Stimulated activated CD4-positive, alpha-beta T cell treated with anti-CD3 and anti-CD28 coated beads, TNF-alpha, amount 100 ng/mL, for 1 hour (primary cell): ENCODE measurements at regions not wholly inside any gene's neighbourhood (a gene's known extent, or its start where the extent isn't known, plus 50 kb on each side); places are given as distances from the start of the nearest gene placed in this dataset.
"Not testable (repeated sequence)": the region's sequence is repeated elsewhere in the genome, so short reads cannot be mapped to it uniquely, and the experiment has no call there.

Source experiments
- DNase-seq, 3 donors: peaks; one replicate each; pipeline ENCODE4 v3.0.0-alpha.2; 2020; ENCODE audit warnings: low read depth in 3 of 3, low spot score in 1 of 3

DNA sequence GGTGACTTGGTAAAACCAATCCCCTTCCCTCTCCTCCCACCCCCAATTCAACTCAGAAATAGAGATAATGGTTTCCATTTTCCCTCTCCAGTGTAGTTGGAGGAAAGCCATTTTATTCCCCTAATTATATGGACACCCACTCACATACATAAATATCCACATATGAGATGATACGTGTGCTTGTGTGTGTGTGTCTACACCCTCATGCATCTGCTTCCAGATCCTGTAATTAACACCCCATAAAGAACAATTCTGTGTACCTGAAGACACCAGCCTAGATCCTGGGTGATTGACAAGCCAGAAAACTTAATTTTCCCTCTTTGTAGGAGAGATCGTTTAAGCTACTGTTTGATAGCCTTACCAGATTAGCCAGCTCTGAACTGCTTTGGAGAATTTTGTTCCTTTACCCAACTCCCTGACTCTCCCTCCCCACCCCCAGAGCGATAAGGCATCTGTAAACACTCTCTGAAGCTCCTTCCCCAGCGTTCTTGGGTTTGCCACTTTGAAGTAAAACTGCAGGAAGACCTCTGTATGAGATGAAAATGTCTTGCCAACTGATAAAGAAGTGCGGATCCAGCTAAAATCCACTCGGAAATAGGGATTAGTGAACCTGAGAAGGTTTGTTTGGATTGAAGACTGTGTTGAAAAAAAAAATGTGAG lies 175.7 kb downstream of the RGS9 start:
- no peak for DNase-seq

DNA sequence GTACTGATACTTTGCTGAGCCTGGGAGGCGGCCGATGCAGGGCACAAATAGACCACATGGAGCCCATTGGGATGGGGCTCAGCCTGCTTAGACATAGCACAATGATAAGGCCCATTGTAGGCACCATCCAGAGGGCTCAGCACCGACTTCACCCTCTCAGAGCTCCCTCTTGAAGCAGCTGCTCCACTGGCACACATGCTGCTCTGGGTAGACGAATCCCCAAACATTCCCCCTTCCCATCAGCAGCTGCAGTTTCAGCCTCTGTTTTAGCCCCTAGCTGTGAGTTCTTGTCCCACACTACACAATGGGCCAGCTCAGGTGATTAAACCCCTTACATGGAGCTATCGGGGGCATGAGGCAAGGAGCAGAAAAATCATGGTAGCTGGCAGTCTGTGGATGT lies 174.1 kb downstream of the RGS9 start:
- DNase-seq: no peak

DNA sequence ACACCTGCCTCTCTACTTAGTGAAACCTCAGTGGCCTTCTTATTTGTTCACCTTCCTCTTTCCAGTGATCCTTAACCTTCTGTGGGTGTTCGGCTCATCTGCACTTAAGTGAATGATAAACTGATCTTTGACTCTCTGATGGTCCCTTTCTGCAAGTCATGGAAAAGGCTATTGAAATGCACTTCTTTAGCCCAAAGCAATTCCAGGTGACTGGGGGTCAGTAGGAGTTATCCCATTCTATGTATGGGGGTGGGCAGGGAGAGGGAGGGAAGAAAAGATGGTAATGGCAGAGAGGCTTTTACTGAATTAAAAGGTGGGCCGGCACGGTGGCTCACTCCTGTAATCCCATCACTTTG lies 170.8 kb downstream of the RGS9 start:
- no peak for DNase-seq

DNA sequence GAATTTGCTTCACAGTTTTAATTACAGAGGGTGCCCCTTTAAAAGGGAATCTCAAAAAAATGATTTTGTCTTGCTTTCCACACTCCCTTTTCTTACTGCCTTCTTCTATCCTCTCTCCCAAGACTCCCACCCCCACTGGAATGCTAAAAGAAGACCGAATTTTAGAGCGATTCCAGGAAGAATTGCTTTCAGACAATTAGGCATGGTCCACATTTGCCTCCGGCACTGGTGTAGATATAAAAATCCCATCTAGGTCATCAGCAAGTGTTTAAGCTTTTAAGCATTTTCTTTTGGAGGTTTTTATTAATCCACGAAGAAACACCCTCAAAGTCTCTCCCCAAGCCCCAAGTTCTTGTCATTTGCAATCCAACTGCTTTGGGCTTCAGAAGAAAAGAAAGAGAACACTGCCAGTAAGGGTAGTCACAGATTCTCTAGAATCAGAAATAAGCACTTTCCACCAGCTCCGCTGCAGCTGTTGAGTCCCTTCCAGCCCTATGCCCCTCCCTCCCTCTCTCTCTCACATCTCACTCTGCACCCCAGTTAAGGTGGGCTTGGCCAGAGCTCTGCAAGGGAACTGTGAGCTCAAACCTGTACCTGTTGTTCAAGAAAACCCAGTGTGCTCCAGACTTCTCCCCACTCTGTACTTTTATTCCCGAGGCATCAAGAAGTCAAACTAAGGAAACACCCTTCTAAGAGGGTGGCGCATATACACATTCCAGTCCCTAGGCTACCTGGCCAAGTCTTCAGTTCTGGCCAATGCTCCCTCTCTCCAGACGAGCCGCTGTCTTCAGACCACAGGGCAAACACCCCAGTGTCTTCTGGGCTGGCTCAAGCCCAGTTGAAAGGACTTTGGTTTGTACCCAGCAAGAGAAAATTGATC lies 170.2 kb downstream of the RGS9 start:
- DNase-seq: no peak

DNA sequence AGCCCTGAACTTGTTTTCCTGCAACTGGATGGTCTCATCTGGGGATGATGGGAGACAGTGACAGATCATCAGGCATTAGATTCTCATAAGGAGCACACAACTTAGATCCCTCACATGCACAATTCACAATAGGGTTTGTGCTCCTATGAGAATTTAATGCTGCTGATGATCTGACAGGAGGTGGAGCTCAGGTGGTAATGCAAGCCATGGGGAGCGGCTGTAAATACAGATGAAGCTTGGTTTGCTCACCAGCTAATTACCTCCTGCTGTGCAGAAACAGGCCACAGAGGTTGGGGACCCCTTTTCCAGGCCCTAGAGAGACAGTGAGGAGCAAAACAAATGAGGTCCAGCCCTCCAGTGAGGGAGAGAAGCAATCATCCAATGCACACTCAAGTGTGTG lies 168.6 kb downstream of the RGS9 start:
- DNase-seq: no peak

DNA sequence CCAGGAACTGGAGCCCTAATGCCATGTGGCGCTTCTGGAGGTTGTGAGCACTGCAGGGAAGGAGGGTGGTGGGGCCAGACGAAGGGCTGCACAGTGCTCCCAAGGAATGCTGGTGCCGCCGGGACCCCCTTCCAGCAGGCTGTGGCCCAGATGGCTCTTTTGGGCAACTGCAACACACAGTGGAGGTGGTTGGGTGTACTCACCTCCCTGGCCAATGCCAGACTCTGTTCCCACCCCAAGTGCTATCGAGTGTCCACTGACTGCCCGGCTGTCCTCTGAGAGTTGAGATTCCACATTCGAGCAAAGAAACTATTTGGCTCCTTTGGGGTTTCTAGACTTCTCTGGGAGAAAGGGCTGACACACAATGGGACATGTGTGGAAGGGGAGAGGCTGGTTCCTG lies 167.9 kb downstream of the RGS9 start:
- DNase-seq: no peak

DNA sequence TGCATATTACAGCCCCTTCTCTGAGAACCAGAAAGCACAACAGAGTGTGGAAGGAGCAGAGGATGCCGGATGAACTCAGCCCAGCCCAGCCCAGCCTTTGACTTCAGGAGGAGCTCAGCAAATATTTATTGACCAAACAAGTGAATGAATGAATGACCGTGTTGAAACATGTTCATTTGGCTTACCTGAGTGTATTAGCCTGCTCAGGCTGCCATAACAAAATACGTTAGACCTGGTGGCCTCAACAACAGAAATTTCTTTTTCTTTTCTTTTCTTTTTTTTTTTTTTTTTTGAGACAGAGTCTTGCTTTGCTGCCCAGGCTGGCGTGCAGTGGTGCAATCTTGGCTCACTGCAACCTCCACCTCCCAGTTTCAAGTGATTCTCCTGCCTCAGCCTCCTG lies 164.7 kb downstream of the RGS9 start:
- not testable (repeated sequence) for DNase-seq

DNA sequence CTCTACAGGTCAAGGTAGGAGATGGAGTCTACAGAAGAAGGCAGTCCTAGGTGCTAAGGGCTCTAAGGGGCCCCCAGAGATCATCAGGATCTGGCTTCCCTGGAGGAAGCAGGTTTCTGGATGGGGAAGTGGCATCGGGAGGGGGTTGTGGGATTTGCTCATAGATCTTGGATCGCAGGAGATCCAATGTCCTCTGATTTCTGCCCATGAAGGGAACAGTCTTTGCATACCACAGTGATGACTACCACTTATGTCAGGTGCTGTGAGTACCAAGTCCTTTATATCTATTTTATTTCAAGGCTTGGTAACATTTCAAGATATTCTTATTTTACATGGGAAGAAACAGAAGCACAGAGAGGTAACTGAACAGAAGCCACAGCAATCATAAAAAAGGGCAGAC lies 164.0 kb downstream of the RGS9 start:
- no peak for DNase-seq

DNA sequence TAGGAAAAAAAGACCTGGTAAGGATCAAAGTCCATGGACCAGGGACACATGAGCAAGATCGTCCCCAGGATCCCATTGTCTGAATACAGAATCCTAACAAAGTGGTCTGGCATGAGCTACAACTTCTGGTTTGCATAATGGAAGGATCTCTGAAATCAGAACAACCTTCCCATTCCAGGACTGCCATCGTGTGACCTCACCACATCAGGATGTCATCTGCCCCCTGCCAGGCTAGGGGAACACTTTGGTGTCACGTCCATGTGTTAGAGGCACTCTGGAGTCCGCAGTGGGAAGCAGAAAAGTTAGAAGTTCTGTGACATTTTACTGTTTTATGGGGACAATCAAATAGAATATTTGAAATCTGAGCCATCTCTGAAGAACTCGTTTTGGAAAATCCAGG lies 160.7 kb downstream of the RGS9 start:
- no peak for DNase-seq

DNA sequence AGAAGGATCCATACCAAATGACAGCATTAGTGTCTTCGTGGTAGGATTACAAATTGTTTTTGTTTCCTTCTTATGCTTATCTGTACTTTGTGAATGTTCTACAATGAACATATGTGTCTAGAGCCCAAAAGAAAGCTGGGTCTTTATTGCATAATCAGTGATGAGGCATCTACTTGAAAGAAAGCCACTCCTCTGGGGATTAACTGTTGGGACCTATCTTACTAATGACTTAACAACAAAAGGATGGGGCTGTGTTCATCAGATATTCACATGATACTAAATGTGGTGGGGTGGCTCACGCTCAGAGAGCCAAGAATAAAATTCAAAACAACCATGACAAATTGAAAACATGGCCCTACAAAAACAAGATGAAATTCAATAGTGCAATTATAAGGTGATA lies 160.2 kb downstream of the RGS9 start:
- no peak for DNase-seq

DNA sequence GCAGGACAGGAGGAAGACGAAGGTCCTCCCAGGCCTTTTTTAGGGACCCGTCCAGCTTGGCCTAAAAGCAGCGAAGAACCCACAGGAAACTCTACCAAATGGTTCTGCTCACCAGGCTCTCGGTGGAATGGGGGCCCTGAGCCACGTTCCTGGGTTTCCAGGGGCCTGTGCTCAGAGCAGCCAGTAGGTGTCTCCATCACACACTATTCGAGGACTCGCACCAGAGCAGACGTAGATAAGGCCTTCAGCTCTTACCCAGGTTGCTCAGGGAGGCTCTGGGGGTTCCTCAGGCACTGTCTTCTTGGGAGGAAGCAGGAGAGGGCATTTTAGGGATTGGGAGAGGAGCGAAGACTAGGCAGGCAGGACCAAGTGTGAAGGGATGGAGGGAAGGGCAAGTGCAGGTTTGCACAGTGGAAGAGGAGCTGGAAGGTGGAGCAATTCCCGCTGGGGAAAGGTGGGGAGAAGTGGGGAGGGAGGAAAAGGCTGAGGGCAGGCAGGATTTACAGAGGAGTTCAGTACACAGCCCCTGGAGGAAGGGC lies 157.1 kb downstream of the RGS9 start:
- peak; percentile 12 to 41 (median 20) for DNase-seq

DNA sequence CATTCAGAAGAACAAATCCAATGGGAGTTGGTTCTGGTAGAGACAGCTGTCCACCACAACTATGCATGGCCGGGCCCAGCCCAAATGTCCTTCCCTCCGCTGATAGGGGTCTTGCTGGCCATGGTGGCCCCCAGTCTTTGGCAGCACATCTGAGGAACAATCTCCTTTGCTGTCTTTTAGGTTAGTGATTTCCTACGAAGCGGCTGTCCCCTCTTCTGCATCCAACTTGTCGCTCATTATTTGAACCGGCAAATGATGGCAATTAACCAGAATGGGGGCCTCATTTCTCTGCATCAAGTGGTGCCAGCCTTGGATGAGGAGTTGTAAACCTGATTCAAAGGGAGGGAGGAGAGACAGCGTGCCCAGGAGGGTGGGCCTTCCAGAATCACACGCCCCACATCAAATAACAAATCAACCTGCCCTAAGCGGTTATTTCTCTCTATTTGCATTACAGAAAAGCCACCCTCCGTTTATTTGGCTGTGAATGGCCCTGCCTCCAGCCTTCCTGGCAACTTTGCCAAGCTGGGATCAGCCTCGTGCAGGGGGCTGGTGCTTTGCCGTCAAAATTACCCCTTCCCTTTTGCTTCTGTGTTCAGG lies 156.5 kb downstream of the RGS9 start:
- no peak for DNase-seq

DNA sequence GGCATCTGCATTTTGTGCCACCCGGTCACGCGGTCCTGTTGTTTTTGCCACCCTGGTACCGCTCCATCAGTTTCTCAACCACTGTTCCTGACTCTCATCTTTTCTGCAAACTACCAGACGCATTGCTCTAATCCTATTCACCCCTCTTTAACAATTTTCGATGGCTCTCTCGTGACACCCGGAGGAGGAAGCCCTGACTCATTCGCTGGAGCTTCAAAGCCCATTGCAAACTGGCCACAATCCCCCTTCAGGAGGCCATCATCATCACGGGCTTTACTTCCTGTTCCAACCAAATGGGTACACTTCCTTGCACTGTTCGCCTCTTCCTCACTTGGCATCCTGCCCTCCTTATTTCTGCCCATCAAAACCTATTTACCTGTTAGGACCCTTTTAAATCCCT lies 155.3 kb downstream of the RGS9 start:
- no peak for DNase-seq

DNA sequence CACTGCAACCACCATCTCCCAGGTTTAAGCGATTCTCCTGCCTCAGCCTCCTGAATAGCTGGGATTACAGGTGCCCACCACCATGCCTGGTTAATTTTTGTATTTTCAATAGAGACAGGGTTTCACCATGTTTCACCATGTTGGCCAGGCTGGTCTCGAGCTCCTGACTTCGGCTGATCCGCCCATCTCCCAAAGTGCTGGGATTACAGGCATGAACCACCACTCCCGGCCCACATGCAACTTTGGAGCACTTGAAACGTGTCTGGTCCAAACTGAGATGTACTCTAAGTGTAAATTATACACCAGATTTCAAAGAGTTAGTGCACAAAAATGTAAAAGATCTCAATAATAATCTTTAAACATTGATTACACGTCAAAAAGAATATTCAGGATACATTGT lies 154.1 kb downstream of the RGS9 start:
- DNase-seq: not testable (repeated sequence)

DNA sequence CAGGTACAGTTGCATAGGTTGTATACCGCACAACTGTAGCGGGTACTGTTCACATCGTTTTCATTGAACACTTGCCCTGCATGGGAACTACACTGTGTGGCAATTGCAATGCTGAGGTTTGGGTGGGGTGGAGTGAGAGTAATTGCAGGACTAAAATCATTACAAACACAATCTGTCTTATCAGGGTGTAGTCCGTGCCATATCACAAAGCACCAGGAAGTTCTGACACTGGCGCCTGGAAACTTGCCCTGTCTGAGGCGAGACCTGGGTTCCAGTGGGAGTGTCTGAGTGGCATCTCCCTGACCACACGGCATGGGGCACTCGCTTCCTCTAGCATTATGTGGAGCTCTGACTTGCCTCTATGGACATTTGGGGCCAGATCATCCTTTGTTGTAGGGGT lies 153.4 kb downstream of the RGS9 start:
- DNase-seq: no peak

DNA sequence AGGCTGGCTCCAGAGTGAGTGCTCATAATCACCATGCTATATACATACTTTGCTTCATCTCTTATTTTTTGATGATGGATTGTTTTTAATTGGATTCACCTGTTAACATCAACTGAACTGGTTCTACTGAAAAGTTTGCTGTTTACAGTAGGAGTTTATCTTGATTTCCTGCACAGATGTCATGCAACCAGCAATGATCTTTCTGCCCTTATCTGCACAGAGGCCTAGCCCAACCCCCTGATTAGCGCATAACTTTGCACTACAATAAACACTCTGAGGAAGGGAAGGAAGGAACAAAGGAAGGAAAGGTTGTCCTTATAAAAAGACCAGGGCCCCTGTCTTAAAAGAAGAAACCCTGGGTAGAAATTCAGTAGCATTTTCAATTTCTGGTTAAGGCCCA lies 152.9 kb downstream of the RGS9 start:
- no peak for DNase-seq

DNA sequence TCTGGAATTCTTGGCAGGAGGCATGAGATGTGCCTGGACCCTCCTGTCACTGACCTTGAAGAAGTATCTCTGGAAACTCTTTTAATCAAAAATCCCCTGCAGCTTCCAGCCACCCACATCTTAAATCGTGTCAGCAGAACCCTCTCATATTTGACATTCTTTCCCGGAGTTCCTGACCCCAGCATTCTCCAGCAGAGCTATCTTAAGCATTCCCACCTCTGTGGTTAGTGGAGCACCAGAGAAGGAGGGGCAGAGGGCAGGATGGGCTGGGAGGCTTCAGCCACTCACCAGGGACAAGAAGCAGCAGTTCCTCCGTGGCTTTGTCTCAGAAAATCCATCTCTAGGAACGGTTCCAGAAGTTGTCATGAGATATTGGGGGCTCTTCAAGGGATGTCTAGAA lies 149.9 kb downstream of the RGS9 start:
- no peak for DNase-seq

DNA sequence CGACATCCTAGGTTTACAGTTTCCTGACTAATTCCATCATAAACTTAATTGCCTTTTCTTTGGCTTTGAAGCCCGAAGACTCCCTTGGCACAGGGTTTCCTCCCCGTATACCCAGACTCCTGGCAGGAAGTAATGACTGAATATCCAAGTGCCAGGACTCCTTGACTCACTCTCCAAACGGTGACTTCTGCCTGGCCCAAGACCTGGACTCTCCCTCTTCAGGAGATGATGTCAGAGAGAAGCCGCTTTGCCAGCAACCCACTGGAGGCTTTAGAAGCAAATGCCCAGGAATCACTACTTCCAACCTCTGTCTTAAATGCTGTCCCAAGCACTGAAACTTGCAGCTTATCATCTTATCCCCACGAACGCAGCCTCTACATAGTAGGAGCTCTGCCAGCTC lies 146.5 kb downstream of the RGS9 start:
- DNase-seq: no peak

DNA sequence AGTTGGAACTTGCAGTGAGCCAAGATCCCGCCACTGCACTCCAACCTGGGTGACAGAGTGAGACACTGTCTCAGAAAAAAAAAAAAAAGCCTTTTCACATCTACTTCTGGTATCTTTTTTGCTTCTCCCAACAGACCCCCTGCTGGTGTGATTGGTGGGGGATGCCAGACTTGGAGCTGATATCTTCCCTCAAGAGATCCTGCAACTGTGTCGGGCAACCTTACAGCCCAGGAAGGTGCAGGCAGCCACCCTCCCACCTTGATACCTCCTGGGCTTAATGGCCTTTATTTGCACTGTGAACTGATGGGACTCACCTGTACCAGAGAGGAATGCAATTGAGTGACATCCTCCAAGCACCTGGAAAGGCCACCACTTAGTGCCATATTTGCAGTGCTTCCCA lies 142.3 kb downstream of the RGS9 start:
- DNase-seq: no peak

DNA sequence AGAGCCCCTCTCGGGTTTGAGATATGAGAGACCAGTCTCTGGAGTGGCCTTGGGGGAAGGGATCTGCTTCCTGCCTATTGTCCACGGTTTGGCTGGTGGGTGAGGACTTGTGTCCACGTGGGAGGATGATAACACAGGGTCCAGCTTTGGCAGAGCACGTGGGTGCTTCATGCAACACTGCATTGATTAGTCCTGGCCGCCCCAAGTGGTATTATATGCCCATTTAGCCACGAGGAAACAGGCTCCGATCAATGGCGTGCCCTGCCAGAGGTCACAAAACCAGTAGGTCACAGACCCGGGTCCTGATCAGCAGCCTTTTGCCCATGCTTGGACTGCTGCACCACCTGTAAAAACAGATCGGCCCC lies 141.6 kb downstream of the RGS9 start:
- no peak for DNase-seq

DNA sequence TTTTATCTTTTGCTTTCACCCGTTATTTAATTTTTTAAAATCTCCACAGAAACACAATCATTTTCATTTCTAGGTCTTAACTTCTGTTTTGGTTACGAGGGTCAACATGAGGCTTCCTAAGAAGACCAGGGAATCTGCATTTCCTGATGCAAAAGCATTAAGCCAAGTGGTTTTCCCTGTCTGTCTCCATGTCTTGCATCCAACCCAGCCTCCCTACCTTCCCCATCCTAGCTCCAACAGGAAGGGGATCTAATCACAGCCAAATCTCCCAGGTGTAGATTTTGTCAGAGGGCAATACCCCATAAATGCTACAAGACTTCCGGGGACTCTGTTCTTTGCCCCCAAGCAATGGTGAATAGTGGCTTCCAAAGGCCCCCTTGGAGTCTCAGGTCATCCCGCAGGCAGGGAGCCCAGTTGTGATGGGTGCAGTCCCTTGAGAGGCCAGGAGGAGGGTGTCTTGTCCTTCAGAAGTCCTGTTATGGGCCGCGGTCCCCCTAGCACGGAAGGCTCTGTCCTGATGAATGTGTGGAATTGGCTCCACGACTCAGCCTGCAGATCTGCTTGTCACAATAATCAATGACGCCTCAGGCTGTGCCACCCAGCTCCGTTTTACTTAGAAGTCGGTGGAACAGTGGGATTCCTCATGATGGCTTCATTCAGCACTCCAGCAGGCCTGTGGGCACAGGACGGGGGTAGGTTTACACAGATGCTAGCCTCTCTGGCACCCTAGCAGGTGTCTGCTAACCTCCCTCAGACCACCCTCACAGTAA lies 141.1 kb downstream of the RGS9 start:
- peak in 1 of 3 donors; percentile 1 for DNase-seq

DNA sequence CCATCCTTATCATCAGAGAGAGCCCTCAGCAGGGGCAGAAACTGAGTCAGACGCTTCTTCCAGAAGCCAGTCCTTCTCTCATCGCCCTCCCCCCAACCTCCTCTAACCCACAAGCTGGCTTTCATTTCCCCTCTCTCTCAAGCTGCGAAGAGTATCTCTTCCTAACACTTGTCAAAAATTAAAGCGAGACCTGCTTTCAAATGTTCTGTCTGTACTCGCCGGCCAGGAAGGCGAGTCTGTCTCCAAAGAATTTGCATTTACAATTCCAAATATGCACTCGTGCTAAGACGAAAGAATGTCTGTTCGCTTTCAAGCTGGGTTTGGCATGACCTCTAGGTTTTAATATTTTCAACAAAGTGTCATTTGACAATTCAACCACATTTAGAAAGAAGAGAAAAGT lies 140.4 kb downstream of the RGS9 start:
- no peak for DNase-seq
